GM18951 (cell line): ENCODE measurements at regions not wholly inside any gene's neighbourhood (a gene's known extent, or its start where the extent isn't known, plus 50 kb on each side); places are given as distances from the start of the nearest gene placed in this dataset.

ENCODE experiments used
- POLR2A ChIP-seq: IDR thresholded peaks from 4 replicates; pipeline ENCODE4 v1.6.1; 2011; ENCODE audit warnings: mild to moderate bottlenecking; ENCODE audit not compliant: insufficient read length, insufficient read depth; ENCODE audit errors: extremely low read depth
- in situ Hi-C: fragments of 300-500 bp; cut with MboI; formaldehyde crosslinking; loops from one replicate; pipeline ENCODE4 v1.12.0; 2022; ENCODE audit warnings: low sequenced_read_pairs, mixed read lengths, inconsistent platforms; ENCODE audit not compliant: unreplicated experiment

- TF ChIP-seq POLR2A: no peak
- in situ Hi-C loops: no loop called here
These were observed 581.3 kb downstream of the DACH1 start for GRCh38 chr13:71285700-71286099.

GRCh38 chr13:71278512-71278911, 588.5 kb downstream of the DACH1 start:
- in situ Hi-C loops: no loop called here
- TF ChIP-seq POLR2A: no peak

- in situ Hi-C loops: no loop called here
- no peak for TF ChIP-seq POLR2A
These were observed 591.9 kb downstream of the DACH1 start for GRCh38 chr13:71274923-71275608.

- no peak for TF ChIP-seq POLR2A
- in situ Hi-C loops: no loop called here
These were observed 605.7 kb downstream of the DACH1 start for GRCh38 chr13:71261256-71261655.

GRCh38 chr13:71260246-71260645, 606.8 kb downstream of the DACH1 start:
- no peak for TF ChIP-seq POLR2A
- in situ Hi-C loops: no loop called here

GRCh38 chr13:71255633-71256032, 611.4 kb downstream of the DACH1 start:
- in situ Hi-C loops: no loop called here
- TF ChIP-seq POLR2A: no peak

- no peak for TF ChIP-seq POLR2A
- in situ Hi-C loops: no loop called here
These were observed 612.6 kb downstream of the DACH1 start for GRCh38 chr13:71254384-71254783.

GRCh38 chr13:71252184-71252704, 614.8 kb downstream of the DACH1 start:
- TF ChIP-seq POLR2A: no peak
- in situ Hi-C loops: no loop called here

GRCh38 chr13:71251292-71251951, 615.6 kb downstream of the DACH1 start:
- TF ChIP-seq POLR2A: no peak
- in situ Hi-C loops: no loop called here

GRCh38 chr13:71249011-71249410, 618.0 kb downstream of the DACH1 start:
- in situ Hi-C loops: no loop called here
- no peak for TF ChIP-seq POLR2A

GRCh38 chr13:71244161-71244560, 622.8 kb downstream of the DACH1 start:
- in situ Hi-C loops: no loop called here

GRCh38 chr13:71242201-71242600, 624.8 kb downstream of the DACH1 start:
- in situ Hi-C loops: no loop called here
- no peak for TF ChIP-seq POLR2A

More at GRCh38 chr13:71244161-71244560, 622.8 kb downstream of the DACH1 start:
- no peak for TF ChIP-seq POLR2A

GRCh38 chr13:71240911-71241310, 626.1 kb downstream of the DACH1 start:
- no peak for TF ChIP-seq POLR2A
- in situ Hi-C loops: no loop called here

- no peak for TF ChIP-seq POLR2A
- in situ Hi-C loops: no loop called here
These were observed 629.7 kb downstream of the DACH1 start for GRCh38 chr13:71237332-71237731.
